ENCODE measurements at regions not wholly inside any gene's neighbourhood (a gene's known extent, or its start where the extent isn't known, plus 50 kb on each side); places are given as distances from the start of the nearest gene placed in this dataset.

- no peak for TF ChIP-seq ZFX (IDR thresholded peaks at IDR 0.05)
- TF ChIP-seq, protein P1, sequence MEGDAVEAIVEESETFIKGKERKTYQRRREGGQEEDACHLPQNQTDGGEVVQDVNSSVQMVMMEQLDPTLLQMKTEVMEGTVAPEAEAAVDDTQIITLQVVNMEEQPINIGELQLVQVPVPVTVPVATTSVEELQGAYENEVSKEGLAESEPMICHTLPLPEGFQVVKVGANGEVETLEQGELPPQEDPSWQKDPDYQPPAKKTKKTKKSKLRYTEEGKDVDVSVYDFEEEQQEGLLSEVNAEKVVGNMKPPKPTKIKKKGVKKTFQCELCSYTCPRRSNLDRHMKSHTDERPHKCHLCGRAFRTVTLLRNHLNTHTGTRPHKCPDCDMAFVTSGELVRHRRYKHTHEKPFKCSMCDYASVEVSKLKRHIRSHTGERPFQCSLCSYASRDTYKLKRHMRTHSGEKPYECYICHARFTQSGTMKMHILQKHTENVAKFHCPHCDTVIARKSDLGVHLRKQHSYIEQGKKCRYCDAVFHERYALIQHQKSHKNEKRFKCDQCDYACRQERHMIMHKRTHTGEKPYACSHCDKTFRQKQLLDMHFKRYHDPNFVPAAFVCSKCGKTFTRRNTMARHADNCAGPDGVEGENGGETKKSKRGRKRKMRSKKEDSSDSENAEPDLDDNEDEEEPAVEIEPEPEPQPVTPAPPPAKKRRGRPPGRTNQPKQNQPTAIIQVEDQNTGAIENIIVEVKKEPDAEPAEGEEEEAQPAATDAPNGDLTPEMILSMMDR (conservative IDR thresholded peaks at IDR 0.05): no peak
These were observed 136.9 kb upstream of the ALDH1B1 start for GRCh38 chr9:38255599-38255998.
